Urinary bladder (tissue), 3 donors: ENCODE measurements at regions not wholly inside any gene's neighbourhood (a gene's known extent, or its start where the extent isn't known, plus 50 kb on each side); places are given as distances from the start of the nearest gene placed in this dataset.

Experiments
- DNase-seq: peaks from one replicate; pipeline ENCODE4 v3.0.0-alpha.2; 2015; ENCODE audit errors: extremely low spot score
- H3K27ac ChIP-seq: one replicate; pipeline ENCODE4 v1.5.1; 2013; ENCODE audit warnings: low read depth, mild to moderate bottlenecking, moderate library complexity
- H3K36me3 ChIP-seq: one replicate; pipeline ENCODE4 v1.6.1; 2013; ENCODE audit warnings: mild to moderate bottlenecking, moderate library complexity; ENCODE audit not compliant: insufficient read depth
- H3K4me1 ChIP-seq: one replicate; pipeline ENCODE4 v1.6.1; 2013; ENCODE audit warnings: mild to moderate bottlenecking, moderate library complexity; ENCODE audit not compliant: insufficient read depth
- H3K4me3 ChIP-seq: one replicate; pipeline ENCODE4 v1.5.1; 2013; ENCODE audit warnings: low read depth, low read length
- WGBS: extraction: QIAGEN DNeasy Blood & Tissue Kit; methylation state at CpG from one replicate; pipeline ENCODE4 v1.1.7; 2013; 5-methylcytosine and 5-hydroxymethylcytosine counted together
- donor health status: healthy with polysubstance abuse.
- donor health status: healthy.

- H3K36me3 ChIP-seq: no peaks in the 10 kb centered on the region
- H3K27ac ChIP-seq: no peak overlapping the region
- DNase-seq: no peak
- WGBS: 68% methylated on average over 3 of the region's 3 CpGs
- no peaks in the 10 kb centered on the region for H3K4me1 ChIP-seq
- H3K4me3 ChIP-seq: no peak overlapping the region
These were observed 394.0 kb upstream of the IGFBP7 start for GRCh38 chr4:57504139-57504538.

GRCh38 chr4:57501720-57502119 lies 391.5 kb upstream of the IGFBP7 start:
- Histone ChIP-seq H3K4me1 (no peaks in the 10 kb centered on the region), H3K27ac (no peak overlapping the region), H3K4me3 (no peak overlapping the region), H3K36me3 (no peaks in the 10 kb centered on the region)
- DNase-seq: no peak
- WGBS: 19% methylated on average over 4 of the region's 4 CpGs

- Histone ChIP-seq H3K27ac (no peak overlapping the region), H3K4me1 (no peaks in the 10 kb centered on the region)
These were observed 389.6 kb upstream of the IGFBP7 start for GRCh38 chr4:57499786-57500185.

GRCh38 chr4:57498251-57498650 lies 388.1 kb upstream of the IGFBP7 start:
- 86% methylated on average over 4 of the region's 4 CpGs for WGBS
- no peaks in the 10 kb centered on the region for H3K4me1 ChIP-seq
- DNase-seq: no peak
- no peak overlapping the region for H3K4me3 ChIP-seq
- no peak overlapping the region for H3K27ac ChIP-seq
- H3K36me3 ChIP-seq: no peaks in the 10 kb centered on the region

More at GRCh38 chr4:57499786-57500185, 389.6 kb upstream of the IGFBP7 start:
- Histone ChIP-seq H3K4me3 (no peak overlapping the region), H3K36me3 (no peaks in the 10 kb centered on the region)
- DNase-seq: no peak
- 93% methylated on average over 6 of the region's 6 CpGs for WGBS

- DNase-seq: no peak
- WGBS: 42% methylated on average over 2 of the region's 2 CpGs
- H3K27ac ChIP-seq: no peak overlapping the region
- H3K4me3 ChIP-seq: no peak overlapping the region
- no peaks in the 10 kb centered on the region for H3K36me3 ChIP-seq
- no peaks in the 10 kb centered on the region for H3K4me1 ChIP-seq
These were observed 386.7 kb upstream of the IGFBP7 start for GRCh38 chr4:57496697-57497471.

GRCh38 chr4:57494821-57495220 lies 384.6 kb upstream of the IGFBP7 start:
- Histone ChIP-seq H3K27ac (no peak overlapping the region), H3K4me1 (no peaks in the 10 kb centered on the region), H3K4me3 (no peak overlapping the region), H3K36me3 (no peaks in the 10 kb centered on the region)
- DNase-seq: no peak
- 34% methylated on average over 4 of the region's 4 CpGs for WGBS

GRCh38 chr4:57492251-57492878 lies 382.2 kb upstream of the IGFBP7 start:
- H3K27ac ChIP-seq: no peak overlapping the region
- 71% methylated on average over 5 of the region's 5 CpGs for WGBS

GRCh38 chr4:57491388-57491787 lies 381.2 kb upstream of the IGFBP7 start:
- 90% methylated on average over 3 of the region's 3 CpGs for WGBS
- Histone ChIP-seq H3K4me3 (no peak overlapping the region), H3K4me1 (no peaks in the 10 kb centered on the region), H3K36me3 (no peaks in the 10 kb centered on the region), H3K27ac (no peak overlapping the region)
- DNase-seq: no peak

More at GRCh38 chr4:57492251-57492878, 382.2 kb upstream of the IGFBP7 start:
- no peaks in the 10 kb centered on the region for H3K36me3 ChIP-seq
- no peaks in the 10 kb centered on the region for H3K4me1 ChIP-seq
- no peak overlapping the region for H3K4me3 ChIP-seq
- no peak for DNase-seq

- WGBS: 67% methylated on average over 4 of the region's 4 CpGs
These were observed 380.5 kb upstream of the IGFBP7 start for GRCh38 chr4:57490520-57491255.

GRCh38 chr4:57488366-57489162 lies 378.4 kb upstream of the IGFBP7 start:
- Histone ChIP-seq H3K27ac (no peak overlapping the region), H3K4me1 (no peaks in the 10 kb centered on the region), H3K4me3 (no peak overlapping the region), H3K36me3 (no peaks in the 10 kb centered on the region)
- 40% methylated on average over 3 of the region's 3 CpGs for WGBS
- no peak for DNase-seq

More at GRCh38 chr4:57490520-57491255, 380.5 kb upstream of the IGFBP7 start:
- Histone ChIP-seq H3K27ac (no peak overlapping the region), H3K36me3 (no peaks in the 10 kb centered on the region), H3K4me3 (no peak overlapping the region), H3K4me1 (no peaks in the 10 kb centered on the region)
- no peak for DNase-seq

- 91% methylated on average over 1 of the region's 1 CpG for WGBS
- Histone ChIP-seq H3K27ac (no peak overlapping the region), H3K4me3 (no peak overlapping the region), H3K36me3 (no peaks in the 10 kb centered on the region), H3K4me1 (no peaks in the 10 kb centered on the region)
- no peak for DNase-seq
These were observed 365.2 kb upstream of the IGFBP7 start for GRCh38 chr4:57475424-57475823.

- no peak overlapping the region for H3K27ac ChIP-seq
- no peak for DNase-seq
- H3K4me1 ChIP-seq: no peaks in the 10 kb centered on the region
- no peaks in the 10 kb centered on the region for H3K36me3 ChIP-seq
- H3K4me3 ChIP-seq: no peak overlapping the region
- WGBS: 72% methylated on average over 6 of the region's 6 CpGs
These were observed 355.3 kb upstream of the IGFBP7 start for GRCh38 chr4:57465321-57466056.

- H3K4me3 ChIP-seq: no peak overlapping the region
- no peak overlapping the region for H3K27ac ChIP-seq
- DNase-seq: no peak
- 52% methylated on average over 1 of the region's 1 CpG for WGBS
- H3K4me1 ChIP-seq: no peaks in the 10 kb centered on the region
- H3K36me3 ChIP-seq: no peaks in the 10 kb centered on the region
These were observed 352.7 kb upstream of the IGFBP7 start for GRCh38 chr4:57462843-57463242.
